Right lobe of liver (tissue), 6 donors: ENCODE measurements at regions not wholly inside any gene's neighbourhood (a gene's known extent, or its start where the extent isn't known, plus 50 kb on each side); places are given as distances from the start of the nearest gene placed in this dataset.

ENCODE experiments used
- ATAC-seq, 4 donors: fragments of 200-7000 bp; cut with Tn5 transposase; one replicate each; pipeline ENCODE4 v1.9.1; 2020; ENCODE audit warnings: mild to moderate bottlenecking in 4 of 4, moderate library complexity in 4 of 4
- DNase-seq, 3 donors: peaks; one replicate each; pipeline ENCODE4 v3.0.0-alpha.2; 2020
- H3K27ac ChIP-seq, 3 donors: fragments of 200-600 bp; one replicate each; pipeline ENCODE4 v1.8.0; 2022
- H3K27me3 ChIP-seq, 2 donors: fragments of 200-600 bp; one replicate each; pipeline ENCODE4 v1.8.0; 2022
- H3K36me3 ChIP-seq, 4 donors: fragments of 200-600 bp; sonication (generic) in 1 of 4; one replicate each; pipeline versions ENCODE4 v1.5.1 to v1.8.0; 2017 to 2022; ENCODE audit warnings: control low read depth in 1 of 4
- H3K4me1 ChIP-seq, 4 donors: fragments of 200-600 bp; sonication (generic) in 1 of 4; one replicate each; pipeline versions ENCODE4 v1.5.1 to v1.8.0; 2017 to 2022; ENCODE audit warnings: control low read depth in 1 of 4
- H3K4me3 ChIP-seq, 3 donors: fragments of 200-600 bp; one replicate each; pipeline ENCODE4 v1.8.0; 2022
- H3K9me3 ChIP-seq, 4 donors: fragments of 200-600 bp; sonication (generic) in 1 of 4; one replicate each; pipeline versions ENCODE4 v1.5.1 to v1.8.0; 2017 to 2022; ENCODE audit warnings: control low read depth in 1 of 4
- CTCF ChIP-seq, 4 donors: fragments of 200-600 bp in 3 of 4; fragments of 450-650 bp in 1 of 4; IDR thresholded peaks; one replicate each; pipeline versions ENCODE4 v1.5.1 to v1.8.0; 2016 to 2022; ENCODE audit warnings: antibody characterized with exemption in 4 of 4, mild to moderate bottlenecking in 2 of 4
- POLR2A ChIP-seq: fragments of 450-650 bp; IDR thresholded peaks from one replicate; pipeline ENCODE4 v1.6.1; 2017; ENCODE audit warnings: antibody characterized with exemption, mild to moderate bottlenecking
- WGBS: methylation state at CpG from one replicate; pipeline ENCODE4 v1.1.6; 2018; ENCODE audit warnings: low coverage, low lambda C conversion rate; ENCODE audit not compliant: insufficient coverage; ENCODE audit errors: missing lambda C conversion rate; 5-methylcytosine and 5-hydroxymethylcytosine counted together
- intact Hi-C, 2 donors: fragments of 100-400 bp; cut with DNase I; formaldehyde crosslinking; loops; one replicate each; pipeline versions ENCODE4 v1.11.2 to v1.14.1; 2022
- donor health status: DM: no; HTN: yes; CAD: no.
- donor health status: DM: no; HTN: no; CAD: no.
- donor health status: DM: no; HTN: no; CAD: no.
- donor health status: DM: no; HTN: yes; CAD: no.
- donor health status: DM: no; HTN: yes; CAD: no.

GRCh38 chr2:65708086-65708485 is 275.7 kb upstream of the SPRED2 start:
- Histone ChIP-seq H3K36me3 (no peaks in the 10 kb centered on the region), H3K4me1 (no peaks in the 10 kb centered on the region), H3K27ac (no peak overlapping the region), H3K9me3 (no peaks in the 10 kb centered on the region), H3K4me3 (no peak overlapping the region), H3K27me3 (no peaks in the 10 kb centered on the region)
- no peak for TF ChIP-seq CTCF (IDR thresholded peaks at IDR 0.05)
- TF ChIP-seq POLR2A = no peak
- WGBS = 44% methylated on average over 3 of the region's 3 CpGs
- DNase-seq = no peak
- intact Hi-C loops = no loop called here
- no peak for ATAC-seq

GRCh38 chr2:65706411-65706810 is 274.0 kb upstream of the SPRED2 start:
- WGBS = 82% methylated on average over 1 of the region's 1 CpG
- intact Hi-C loops = no loop called here

GRCh38 chr2:65701191-65701590 is 268.8 kb upstream of the SPRED2 start:
- Histone ChIP-seq H3K27ac (no peak overlapping the region), H3K4me3 (no peak overlapping the region), H3K27me3 (no peaks in the 10 kb centered on the region), H3K36me3 (no peaks in the 10 kb centered on the region), H3K4me1 (no peaks in the 10 kb centered on the region), H3K9me3 (no peaks in the 10 kb centered on the region)
- no peak for TF ChIP-seq POLR2A
- no peak for TF ChIP-seq CTCF (IDR thresholded peaks at IDR 0.05)
- no peak for ATAC-seq
- intact Hi-C loops = no loop called here
- 86% methylated on average over 10 of the region's 10 CpGs for WGBS
- no peak for DNase-seq

More at GRCh38 chr2:65706411-65706810, 274.0 kb upstream of the SPRED2 start:
- no peak for TF ChIP-seq POLR2A
- TF ChIP-seq CTCF (IDR thresholded peaks at IDR 0.05) = no peak
- Histone ChIP-seq H3K27me3 (no peaks in the 10 kb centered on the region), H3K36me3 (no peaks in the 10 kb centered on the region), H3K27ac (no peak overlapping the region), H3K9me3 (no peaks in the 10 kb centered on the region), H3K4me3 (no peak overlapping the region), H3K4me1 (no peaks in the 10 kb centered on the region)
- DNase-seq (no peak), ATAC-seq (no peak)

- H3K4me1 ChIP-seq = no peaks in the 10 kb centered on the region
- DNase-seq = no peak
- H3K27ac ChIP-seq = no peak overlapping the region
- H3K4me3 ChIP-seq = no peak overlapping the region
- H3K27me3 ChIP-seq = no peaks in the 10 kb centered on the region
- TF ChIP-seq POLR2A (no peak), CTCF (IDR thresholded peaks at IDR 0.05) (no peak)
- H3K36me3 ChIP-seq = no peaks in the 10 kb centered on the region
- WGBS = 50% methylated on average over 1 of the region's 7 CpGs
- no peaks in the 10 kb centered on the region for H3K9me3 ChIP-seq
- intact Hi-C loops = no loop called here
- ATAC-seq = no peak
Observed at GRCh38 chr2:65700720-65701119, 268.3 kb upstream of the SPRED2 start.
